Common myeloid progenitor, CD34-positive (primary cell): ENCODE measurements at regions not wholly inside any gene's neighbourhood (a gene's known extent, or its start where the extent isn't known, plus 50 kb on each side); places are given as distances from the start of the nearest gene placed in this dataset.

ENCODE experiments used
- CTCF ChIA-PET: fragments of 350-600 bp; sonication (Branson Sonifier 250); formaldehyde crosslinking; loops from one replicate; lab custom pipeline; 2021; ENCODE audit warnings: antibody characterized with exemption; lab: Charles Lee
- POLR2A ChIA-PET: fragments of 350-600 bp; sonication (Branson Sonifier 250); formaldehyde crosslinking; loops from one replicate; lab custom pipeline; 2021; ENCODE audit warnings: antibody characterized with exemption; lab: Charles Lee
- DNase-seq, 3 donors: peaks; one replicate each; pipeline versions ENCODE4 v3.0.0 to v3.0.0-alpha.2; 2013
- H3K27ac ChIP-seq, 2 experiments: 1 replicate in 1 of 2; 2 replicates in 1 of 2; pipeline ENCODE4 v1.7.0; 2013; ENCODE audit warnings: inconsistent platforms in 2 of 2, low read length in 2 of 2, mild to moderate bottlenecking in 2 of 2, low read depth in 1 of 2, moderate library complexity in 1 of 2; ENCODE audit not compliant: severe bottlenecking in 2 of 2, insufficient read depth in 1 of 2, poor library complexity in 1 of 2
- H3K27me3 ChIP-seq, 5 experiments: replicated peaks in 2 of 5; 1 replicate in 3 of 5; 2 replicates in 2 of 5; pipeline versions ENCODE4 v1.6.1 to v1.7.0; 2013; ENCODE audit warnings: low read length in 4 of 5, mild to moderate bottlenecking in 2 of 5, moderate library complexity in 2 of 5, inconsistent platforms in 1 of 5; ENCODE audit not compliant: insufficient read depth in 5 of 5, control insufficient read depth in 4 of 5
- H3K36me3 ChIP-seq, 4 experiments: 1 replicate in 2 of 4; 2 replicates in 2 of 4; pipeline versions ENCODE4 v1.6.1 to v1.7.0; 2013; ENCODE audit warnings: low read length in 3 of 4, control low read depth in 1 of 4, mild to moderate bottlenecking in 1 of 4; ENCODE audit not compliant: control insufficient read depth in 4 of 4, insufficient read depth in 4 of 4
- H3K4me1 ChIP-seq, 4 experiments: 1 replicate in 3 of 4; 2 replicates in 1 of 4; pipeline versions ENCODE4 v1.6.1 to v1.7.1; 2013; ENCODE audit warnings: low read length in 3 of 4, mild to moderate bottlenecking in 3 of 4, control low read depth in 1 of 4, inconsistent platforms in 1 of 4, moderate library complexity in 1 of 4; ENCODE audit not compliant: control insufficient read depth in 4 of 4, insufficient read depth in 4 of 4; ENCODE audit errors: control extremely low read depth in 1 of 4
- H3K4me3 ChIP-seq, 7 experiments: 1 replicate in 4 of 7; 2 replicates in 3 of 7; pipeline versions ENCODE4 v1.5.1 to v1.7.0; 2013; ENCODE audit warnings: mild to moderate bottlenecking in 7 of 7, low read length in 6 of 7, moderate library complexity in 6 of 7, inconsistent platforms in 2 of 7, low read depth in 2 of 7, control low read depth in 1 of 7; ENCODE audit not compliant: insufficient read depth in 4 of 7, control insufficient read depth in 1 of 7; ENCODE audit errors: extremely low read depth in 1 of 7
- H3K9me3 ChIP-seq, 5 experiments: 1 replicate in 4 of 5; 2 replicates in 1 of 5; pipeline versions ENCODE4 v1.6.1 to v1.7.1; 2013; ENCODE audit warnings: low read length in 4 of 5, mild to moderate bottlenecking in 2 of 5, inconsistent platforms in 1 of 5, low read depth in 1 of 5, moderate library complexity in 1 of 5; ENCODE audit not compliant: control insufficient read depth in 4 of 5, insufficient read depth in 2 of 5; ENCODE audit errors: control extremely low read depth in 1 of 5
- WGBS: methylation state at CpG from one replicate; pipeline ENCODE4 v1.1.5; 2013; ENCODE audit not compliant: insufficient coverage; 5-methylcytosine and 5-hydroxymethylcytosine counted together

DNA sequence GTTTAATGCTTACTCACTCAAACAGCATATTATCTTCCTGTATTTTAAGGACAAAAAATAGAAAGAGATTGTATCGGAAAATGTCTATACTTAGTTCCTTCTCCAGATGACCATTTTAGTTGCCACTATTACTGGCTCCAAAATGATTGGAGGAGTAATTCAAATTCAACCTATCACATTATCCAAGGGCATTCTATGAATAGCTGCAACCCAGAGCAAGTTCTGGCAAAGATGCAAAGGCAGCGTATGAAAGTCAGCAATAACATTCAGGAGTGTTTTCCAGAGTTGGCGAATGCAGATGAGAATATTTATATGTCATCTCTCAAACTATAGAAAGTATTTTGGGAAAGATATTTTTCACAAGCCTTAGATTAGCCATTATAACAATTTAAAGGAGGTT lies 389.8 kb upstream of the ADGRL2 start:
- no peak overlapping the region for H3K4me3 ChIP-seq
- no CpG with 5 or more reads among the region's 3 CpGs for WGBS
- H3K4me1 ChIP-seq: peaks cover 0 to 4% (median 2%) of the 10 kb centered on the region in 4 experiments
- no peaks in the 10 kb centered on the region for H3K27me3 ChIP-seq
- ChIA-PET CTCF (interaction anchor here (1.1 kb wide), 1 partner anchor 15 kb away, joined by 3 read pairs; no protein-coding TSS in a partner anchor), POLR2A (no interaction called here)
- no peaks in the 10 kb centered on the region for H3K9me3 ChIP-seq
- no peak for DNase-seq
- no peak overlapping the region for H3K27ac ChIP-seq
- H3K36me3 ChIP-seq: no peaks in the 10 kb centered on the region

DNA sequence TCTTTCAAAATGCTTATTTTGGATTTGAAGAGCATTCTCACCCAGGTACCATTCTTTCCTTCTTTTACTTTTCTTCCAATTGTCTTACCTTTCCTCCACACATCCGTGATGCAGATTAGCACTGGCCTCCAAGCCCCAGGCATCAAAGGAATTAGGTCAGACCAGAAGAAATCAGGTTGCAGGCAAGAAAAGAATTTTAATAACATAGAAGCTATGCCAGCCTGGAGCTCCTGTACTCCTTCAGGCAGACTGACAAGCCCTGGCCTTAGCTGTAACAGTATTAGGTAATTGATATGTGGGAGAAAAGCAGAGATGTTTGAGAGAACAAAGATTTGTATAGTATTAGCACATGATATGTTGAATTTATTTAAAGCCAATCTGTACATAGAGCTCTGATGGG lies 390.4 kb upstream of the ADGRL2 start:
- H3K36me3 ChIP-seq: no peaks in the 10 kb centered on the region
- ChIA-PET CTCF (no interaction called here), POLR2A (no interaction called here)
- H3K9me3 ChIP-seq: no peaks in the 10 kb centered on the region
- no CpG with 5 or more reads among the region's 1 CpG for WGBS
- no peak overlapping the region for H3K27ac ChIP-seq
- no peaks in the 10 kb centered on the region for H3K27me3 ChIP-seq
- H3K4me1 ChIP-seq: peaks cover 0 to 4% (median 2%) of the 10 kb centered on the region in 4 experiments
- DNase-seq: no peak
- no peak overlapping the region for H3K4me3 ChIP-seq

DNA sequence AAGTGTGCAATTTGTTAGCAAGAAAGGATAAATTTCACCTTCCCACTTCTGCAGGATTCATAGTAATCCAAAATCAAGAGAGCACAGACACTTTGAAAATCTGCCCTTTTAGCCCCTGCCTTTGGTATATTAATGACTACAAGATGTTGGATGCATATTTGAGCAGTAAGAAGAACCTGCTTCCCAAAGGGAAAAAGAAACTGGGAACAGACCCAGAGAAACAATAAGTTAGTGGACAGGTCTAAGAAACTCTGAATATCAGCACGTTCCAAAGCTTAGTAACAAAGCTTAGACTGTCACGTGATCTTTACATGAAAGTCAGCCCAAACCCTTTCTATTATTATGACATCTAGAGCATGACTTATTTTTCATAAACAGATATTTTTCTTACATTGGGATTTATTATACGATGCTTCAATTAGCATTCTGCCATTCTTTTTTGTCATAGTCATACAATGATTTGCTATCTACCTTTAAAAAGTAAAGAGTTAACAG lies 390.9 kb upstream of the ADGRL2 start:
- no peak overlapping the region for H3K4me3 ChIP-seq
- 100% methylated on average over 1 of the region's 3 CpGs for WGBS
- ChIA-PET POLR2A (no interaction called here), CTCF (no interaction called here)
- no peaks in the 10 kb centered on the region for H3K9me3 ChIP-seq
- no peaks in the 10 kb centered on the region for H3K27me3 ChIP-seq
- no peaks in the 10 kb centered on the region for H3K36me3 ChIP-seq
- no peak for DNase-seq
- peaks cover 0 to 4% (median 2%) of the 10 kb centered on the region in 4 experiments for H3K4me1 ChIP-seq
- H3K27ac ChIP-seq: no peak overlapping the region

DNA sequence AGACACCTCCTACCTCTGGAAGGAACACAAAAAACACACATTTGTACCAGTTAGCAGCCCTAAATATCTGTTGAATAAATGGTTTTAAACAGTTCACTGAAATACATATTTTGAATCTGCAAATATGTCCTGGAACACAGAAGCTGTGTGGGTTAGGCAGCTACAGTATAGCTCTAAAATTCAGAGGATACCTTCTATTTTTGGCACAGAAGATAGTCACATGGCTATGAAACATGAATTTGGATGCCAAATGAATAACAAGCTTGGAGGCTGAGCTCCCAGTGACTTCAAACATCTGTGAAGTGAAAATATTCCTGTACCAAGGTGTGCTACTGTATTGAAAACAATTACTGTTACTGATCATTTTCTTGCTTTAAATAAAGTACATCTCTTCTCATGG lies 391.5 kb upstream of the ADGRL2 start:
- Histone ChIP-seq H3K27me3 (no peaks in the 10 kb centered on the region), H3K36me3 (no peaks in the 10 kb centered on the region), H3K9me3 (no peaks in the 10 kb centered on the region), H3K4me3 (no peak overlapping the region), H3K27ac (no peak overlapping the region), H3K4me1 (peaks cover 0 to 4% (median 2%) of the 10 kb centered on the region in 4 experiments)
- POLR2A ChIA-PET: no interaction called here
- no peak for DNase-seq
- CTCF ChIA-PET: interaction anchor here (0.8 kb wide), 1 partner anchor 17 kb away, joined by 3 read pairs; no protein-coding TSS in a partner anchor

DNA sequence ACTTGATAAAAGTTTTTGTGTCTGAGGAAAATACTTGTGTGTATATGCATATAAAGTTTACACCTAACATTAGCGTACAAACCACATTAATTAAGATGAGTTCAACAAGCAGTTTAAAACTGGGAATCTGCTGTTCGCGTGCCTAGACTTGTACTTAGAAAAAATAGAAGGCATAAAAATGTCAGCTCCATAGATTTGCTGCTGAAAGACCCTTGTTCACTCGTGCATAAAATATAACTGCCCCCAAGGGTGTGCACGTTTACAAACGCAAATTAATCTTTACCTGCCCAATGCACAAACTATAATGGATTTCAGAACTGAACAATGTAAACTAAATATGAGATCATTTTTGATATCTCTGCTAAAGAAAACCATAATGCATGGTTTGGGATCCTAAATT lies 392.3 kb upstream of the ADGRL2 start:
- H3K9me3 ChIP-seq: no peaks in the 10 kb centered on the region
- no peaks in the 10 kb centered on the region for H3K27me3 ChIP-seq
- 90% methylated on average over 3 of the region's 6 CpGs for WGBS
- H3K27ac ChIP-seq: no peak overlapping the region
- H3K36me3 ChIP-seq: no peaks in the 10 kb centered on the region
- H3K4me3 ChIP-seq: no peak overlapping the region
- no peak for DNase-seq
- ChIA-PET CTCF (interaction anchor here (0.8 kb wide), 1 partner anchor 17 kb away, joined by 3 read pairs; no protein-coding TSS in a partner anchor), POLR2A (no interaction called here)
- peaks cover 0 to 4% (median 2%) of the 10 kb centered on the region in 4 experiments for H3K4me1 ChIP-seq

DNA sequence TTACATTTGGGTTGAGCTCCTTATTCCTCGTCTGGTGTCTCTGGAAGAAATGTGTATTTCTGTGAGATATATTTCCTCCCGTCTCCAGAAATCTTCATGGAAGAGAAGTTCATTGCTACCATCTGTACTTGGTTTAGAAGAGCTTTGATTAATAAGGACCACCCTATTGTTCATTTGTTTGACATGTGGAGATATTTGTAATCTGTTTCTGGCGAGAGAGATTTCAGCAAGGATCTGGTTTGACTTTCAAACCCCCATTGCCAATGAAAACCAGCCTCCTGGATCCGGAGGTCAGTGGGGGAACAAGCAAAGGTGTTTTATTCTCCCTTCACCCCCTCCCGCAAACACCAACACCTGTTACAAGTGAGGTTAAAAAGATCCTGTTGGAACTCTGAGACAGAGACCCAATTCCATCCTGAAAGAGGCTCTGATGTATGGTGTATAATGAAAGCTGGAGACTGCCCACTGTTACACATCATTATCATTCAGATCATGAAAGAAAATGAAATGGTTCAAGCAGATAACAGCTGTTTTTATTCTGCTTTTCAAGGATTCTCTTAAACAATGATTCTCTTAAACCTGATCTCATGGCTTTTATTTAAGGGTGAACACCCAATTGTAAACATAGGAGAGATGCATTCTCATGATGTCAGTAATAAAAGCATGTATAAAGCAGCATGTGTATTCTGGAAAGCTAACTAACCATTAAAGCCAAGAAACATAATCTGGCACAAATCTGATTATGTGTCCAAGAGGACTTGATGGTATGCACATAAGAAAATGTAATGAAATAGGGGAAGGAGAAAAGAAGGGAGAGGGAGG lies 393.5 kb upstream of the ADGRL2 start:
- Histone ChIP-seq H3K9me3 (no peaks in the 10 kb centered on the region), H3K4me3 (no peak overlapping the region), H3K36me3 (no peaks in the 10 kb centered on the region), H3K27ac (no peak overlapping the region), H3K27me3 (no peaks in the 10 kb centered on the region), H3K4me1 (peaks cover 0 to 4% (median 2%) of the 10 kb centered on the region in 4 experiments)
- ChIA-PET CTCF (no interaction called here), POLR2A (interaction anchor here (0.6 kb wide), 1 partner anchor 277 kb away, joined by 3 read pairs; no protein-coding TSS in a partner anchor)
- 100% methylated on average over 2 of the region's 5 CpGs for whole genome bisulfite sequencing
- DNase-seq: no peak

DNA sequence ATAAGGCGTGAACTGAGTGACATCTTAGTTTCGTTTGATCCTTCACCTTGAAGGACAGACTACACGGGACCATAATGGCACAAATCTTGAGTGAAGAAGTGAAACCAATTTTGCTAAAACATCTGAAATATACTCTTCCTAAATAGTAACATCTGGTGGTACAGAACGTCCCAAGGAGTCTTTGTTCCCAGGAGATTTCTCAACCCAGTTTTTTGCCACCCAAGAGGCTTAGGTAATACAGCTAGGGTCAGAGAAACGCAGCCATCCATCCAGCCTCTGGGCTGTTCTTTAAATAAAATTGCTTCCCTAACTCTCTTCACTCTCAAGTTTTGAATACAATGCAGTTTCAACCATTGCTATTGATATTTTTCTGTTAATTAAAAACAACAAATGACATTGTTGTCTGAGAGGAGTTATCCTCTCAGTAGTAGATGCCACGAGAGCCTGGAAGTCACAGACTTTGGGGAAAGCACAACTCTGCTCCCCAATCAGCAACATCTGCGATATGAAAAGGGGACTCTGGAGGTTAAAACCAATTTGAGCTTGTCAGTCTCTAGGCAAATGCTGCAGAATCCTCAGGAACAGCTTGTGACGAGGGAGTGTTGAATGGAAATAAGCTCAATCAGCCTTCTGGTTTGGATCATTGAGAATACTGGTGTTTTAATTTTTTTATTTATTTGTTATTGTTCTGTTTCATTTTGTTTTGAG lies 394.3 kb upstream of the ADGRL2 start:
- CTCF ChIA-PET: no interaction called here
- no peaks in the 10 kb centered on the region for H3K36me3 ChIP-seq
- H3K27ac ChIP-seq: no peak overlapping the region
- no peak overlapping the region for H3K4me3 ChIP-seq
- DNase-seq: no peak
- 94% methylated on average over 6 of the region's 8 CpGs for WGBS
- H3K27me3 ChIP-seq: no peaks in the 10 kb centered on the region
- no peaks in the 10 kb centered on the region for H3K9me3 ChIP-seq
- H3K4me1 ChIP-seq: peaks cover 0 to 4% (median 2%) of the 10 kb centered on the region in 4 experiments
- POLR2A ChIA-PET: no interaction called here
